Left hindlimb (tissue), 1 donor: ENCODE measurements at regions not wholly inside any gene's neighbourhood (a gene's known extent, or its start where the extent isn't known, plus 50 kb on each side); places are given as distances from the start of the nearest gene placed in this dataset.
A peak's percentile ranks its signal among the peaks of the same experiment; 100 is the strongest.

Source experiments
- DNase-seq: peaks from one replicate; pipeline ENCODE4 v3.0.0-alpha.2; 2018

GRCh38 chr6:55696501-55696900, 117.5 kb upstream of the HMGCLL1 start:
- DNase-seq, result no peak

- no peak for DNase-seq
Measured at GRCh38 chr6:55696041-55696440, 117.0 kb upstream of the HMGCLL1 start.

DNA sequence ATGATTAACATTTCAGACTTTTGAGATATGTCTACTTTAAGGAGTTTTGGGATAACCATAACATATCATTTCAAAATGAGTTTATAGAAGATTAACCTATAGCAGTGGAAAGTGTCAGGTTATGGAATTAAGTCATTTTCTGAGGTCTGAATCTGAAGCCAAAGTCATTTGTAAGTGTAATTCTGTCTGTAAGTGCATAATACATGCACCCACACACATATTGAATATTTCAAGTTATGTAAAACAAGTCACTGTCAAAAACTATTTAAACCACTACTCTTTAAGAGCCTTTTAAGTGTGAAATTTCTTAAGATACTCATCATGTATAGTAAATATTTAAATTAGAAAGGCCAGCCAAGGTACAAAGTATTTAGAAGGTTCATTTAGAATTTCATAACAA, 115.8 kb upstream of the HMGCLL1 start:
- no peak for DNase-seq

- DNase-seq, result peak; percentile 40
Measured at GRCh38 chr6:55694148-55694547, 115.2 kb upstream of the HMGCLL1 start.

- no peak for DNase-seq
Measured at GRCh38 chr6:55679503-55679902, 100.5 kb upstream of the HMGCLL1 start.

DNA sequence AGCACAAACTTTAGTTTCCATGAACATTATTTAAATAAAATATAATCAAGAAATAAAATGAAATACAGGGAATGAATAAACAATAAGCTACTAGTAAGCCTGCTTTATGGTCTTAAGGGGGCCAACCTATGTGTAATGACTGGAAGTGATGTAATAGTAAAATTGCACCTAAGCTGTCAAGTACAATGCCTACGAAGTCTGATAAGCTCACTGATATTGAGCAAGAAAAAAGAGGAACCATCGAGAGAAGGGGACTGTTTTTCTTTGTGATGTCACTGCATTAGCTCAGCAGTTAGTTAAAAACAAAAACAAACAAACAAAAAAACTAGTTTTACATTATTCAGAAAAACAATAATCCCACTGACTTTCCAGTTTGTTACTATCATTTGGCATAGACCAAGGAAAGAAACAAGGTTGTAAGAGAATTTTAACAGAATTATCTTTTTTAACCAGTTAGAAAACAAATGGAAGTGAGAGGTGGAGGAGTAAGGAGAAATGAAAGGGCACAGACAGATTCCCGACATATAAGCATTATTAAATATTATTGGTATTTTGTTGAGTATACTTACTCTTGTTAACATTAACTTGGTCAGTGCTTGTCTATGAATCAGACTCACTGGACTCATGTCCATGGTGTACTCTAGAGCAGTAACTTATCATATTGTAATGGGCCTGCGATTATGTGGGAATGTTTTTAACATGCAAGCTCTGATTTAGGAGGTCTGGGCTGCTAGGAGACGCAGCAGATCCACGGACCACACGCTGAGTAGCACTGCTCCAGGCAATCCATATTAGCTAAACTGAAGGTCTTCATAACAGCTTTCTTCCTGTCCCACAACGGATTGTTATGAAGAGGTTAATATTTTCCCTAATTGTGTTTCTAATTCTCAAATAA, 99.6 kb upstream of the HMGCLL1 start:
- no peak for DNase-seq

GRCh38 chr6:55676736-55677135, 97.7 kb upstream of the HMGCLL1 start:
- DNase-seq, result no peak

GRCh38 chr6:55675941-55676340, 96.9 kb upstream of the HMGCLL1 start:
- no peak for DNase-seq

DNA sequence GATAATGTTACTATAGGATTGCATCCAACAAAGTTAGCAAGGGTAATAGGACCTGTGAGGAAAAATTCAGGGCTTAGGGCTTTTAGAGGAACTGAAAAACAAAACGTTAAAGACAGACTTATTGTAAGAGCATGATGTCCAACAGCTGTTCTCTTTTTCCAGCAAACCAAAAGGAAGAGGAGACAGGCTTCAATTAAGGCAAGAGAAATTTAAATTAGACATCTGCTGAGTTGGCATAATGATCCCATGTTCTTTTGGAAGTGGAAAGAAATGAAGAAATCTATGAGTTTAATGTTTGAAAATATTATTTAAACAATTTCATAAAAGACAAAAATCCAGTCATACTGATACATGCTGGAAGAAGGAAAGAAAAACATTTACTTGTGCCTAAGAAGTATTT, 95.7 kb upstream of the HMGCLL1 start:
- no peak for DNase-seq

GRCh38 chr6:55670850-55671413, 91.9 kb upstream of the HMGCLL1 start:
- DNase-seq, result no peak

DNA sequence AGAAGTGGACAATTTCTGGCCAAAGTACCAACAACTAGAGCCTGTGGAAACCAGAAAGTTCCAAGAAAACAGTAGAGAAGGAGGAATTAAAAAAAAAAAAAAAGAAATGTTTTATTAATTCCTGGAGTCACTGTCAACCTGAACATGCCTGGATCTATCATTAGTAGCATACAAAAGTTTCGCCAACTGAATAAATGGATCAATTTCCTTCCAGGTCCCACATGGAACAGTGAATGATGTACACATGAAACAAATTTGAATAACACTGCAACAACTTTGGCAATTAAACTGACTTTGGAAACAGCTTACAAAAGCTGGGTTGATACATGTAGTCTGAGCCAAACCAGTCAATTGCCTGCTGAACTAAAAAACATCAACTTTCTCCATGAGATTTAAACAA, 90.0 kb upstream of the HMGCLL1 start:
- DNase-seq, result no peak

DNA sequence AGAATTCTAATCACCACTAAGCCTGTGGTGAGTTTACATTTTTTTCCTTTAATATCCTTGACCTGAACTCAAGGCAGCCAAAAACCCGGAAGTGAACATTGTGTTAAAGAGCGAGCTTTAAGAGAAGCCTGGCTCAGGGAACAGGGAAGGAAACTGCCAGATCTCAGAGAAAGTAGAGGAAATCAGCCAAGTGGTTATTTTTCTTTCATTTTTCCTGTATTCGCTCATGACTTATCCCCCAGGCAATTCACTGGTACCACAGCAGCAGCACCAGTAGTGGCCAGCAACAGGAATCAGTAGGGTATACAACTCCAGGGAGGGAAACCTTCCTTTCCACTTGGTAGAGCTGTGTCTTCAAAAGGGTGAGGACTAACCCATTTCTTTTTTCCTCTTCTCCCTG, 89.6 kb upstream of the HMGCLL1 start:
- peak; percentile 50 for DNase-seq

DNA sequence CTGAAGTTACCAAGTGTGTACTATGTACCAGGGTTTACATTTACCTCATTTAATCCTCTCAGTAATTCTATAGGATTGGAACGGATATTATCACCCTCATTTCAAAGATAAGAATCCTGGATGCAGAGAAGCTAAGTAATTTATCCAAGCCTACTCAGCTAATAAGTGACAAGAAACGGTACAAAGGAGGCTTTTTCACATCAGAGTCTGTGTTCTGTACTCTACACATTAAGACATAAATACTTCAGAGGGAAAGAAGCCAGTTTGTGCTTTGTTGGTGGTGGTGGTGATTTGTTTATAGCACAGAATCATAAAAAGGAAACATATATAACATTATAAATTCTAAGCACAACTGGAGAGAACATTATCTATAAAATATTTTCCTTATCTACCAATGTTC, 88.3 kb upstream of the HMGCLL1 start:
- no peak for DNase-seq

GRCh38 chr6:55666606-55667225, 87.7 kb upstream of the HMGCLL1 start:
- no peak for DNase-seq

DNA sequence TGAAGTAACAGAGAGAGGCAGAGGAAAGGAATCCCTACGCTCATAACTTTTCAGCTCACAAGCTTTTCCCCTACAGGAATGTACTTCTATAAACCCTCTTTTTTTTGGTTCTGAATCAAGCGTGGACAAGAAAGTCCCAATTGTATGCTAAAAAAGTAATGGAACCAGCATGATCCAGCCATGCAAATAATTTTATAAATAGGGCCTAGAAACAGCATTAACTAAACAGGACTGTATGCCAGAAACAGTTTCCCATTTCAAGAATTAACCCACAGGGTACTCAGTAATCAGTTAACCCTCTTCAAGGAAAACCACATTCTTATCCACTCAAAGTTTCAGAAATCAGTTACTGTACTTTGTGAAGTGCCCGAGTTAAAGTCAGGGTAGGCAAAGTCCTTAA, 87.0 kb upstream of the HMGCLL1 start:
- no peak for DNase-seq

GRCh38 chr6:55664591-55665587, 85.9 kb upstream of the HMGCLL1 start:
- DNase-seq, result no peak

DNA sequence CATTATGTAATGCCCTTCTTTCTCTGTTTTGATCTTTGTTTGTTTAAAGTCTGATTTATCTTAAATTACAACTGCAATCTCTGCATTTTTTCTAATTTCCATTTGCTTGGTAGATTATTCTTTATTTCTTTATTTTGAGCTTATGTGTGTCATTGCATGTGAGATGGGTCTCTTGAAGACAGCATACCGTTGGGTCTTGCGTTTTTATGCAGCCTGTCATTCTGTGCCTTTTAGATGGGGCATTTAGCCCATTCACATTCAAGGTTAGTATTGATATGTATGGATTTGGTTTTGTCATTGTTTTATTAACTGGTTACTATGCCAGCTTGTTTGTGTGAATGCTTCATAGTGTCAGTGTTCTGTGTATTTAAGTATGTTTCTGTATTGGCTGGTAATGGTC, 84.9 kb upstream of the HMGCLL1 start:
- no peak for DNase-seq

DNA sequence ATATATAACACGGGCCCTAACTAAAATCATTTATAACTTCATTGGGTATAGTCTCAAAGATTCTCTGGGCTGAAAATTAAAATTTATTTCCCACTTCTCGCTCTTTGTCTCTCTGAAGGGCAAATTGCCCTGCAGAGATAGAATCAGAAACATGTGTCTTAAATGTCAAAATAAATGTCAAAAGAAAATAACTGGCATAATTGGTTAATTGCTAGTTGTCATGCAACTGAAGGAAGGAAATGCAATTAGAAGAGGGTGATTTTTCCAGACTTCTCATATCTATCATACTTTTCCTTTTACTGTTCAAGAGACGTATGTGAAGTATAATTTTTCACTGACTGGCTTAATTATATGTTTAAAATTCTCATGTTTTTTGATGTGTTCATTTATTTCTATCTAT, 80.3 kb upstream of the HMGCLL1 start:
- DNase-seq, result no peak

DNA sequence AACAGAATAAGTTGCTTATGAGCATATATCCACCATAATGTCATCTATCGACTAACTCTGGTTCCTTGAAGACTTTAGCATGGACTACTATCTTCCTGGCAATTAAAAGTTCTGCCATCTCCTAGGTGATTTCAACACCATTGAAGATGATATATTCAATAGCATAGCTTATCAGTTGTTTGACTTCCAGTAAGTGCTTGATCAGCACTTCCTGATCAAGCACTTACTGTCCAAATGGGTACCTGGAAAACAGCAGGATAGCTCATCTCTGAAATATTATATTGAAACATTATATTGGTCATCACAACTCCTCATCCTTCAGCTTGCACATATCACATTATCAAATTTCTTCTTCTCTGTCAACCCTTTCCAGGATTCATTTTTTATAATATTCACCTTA, 75.5 kb upstream of the HMGCLL1 start:
- no peak for DNase-seq

- no peak for DNase-seq
Measured at GRCh38 chr6:55652429-55652828, 73.4 kb upstream of the HMGCLL1 start.

DNA sequence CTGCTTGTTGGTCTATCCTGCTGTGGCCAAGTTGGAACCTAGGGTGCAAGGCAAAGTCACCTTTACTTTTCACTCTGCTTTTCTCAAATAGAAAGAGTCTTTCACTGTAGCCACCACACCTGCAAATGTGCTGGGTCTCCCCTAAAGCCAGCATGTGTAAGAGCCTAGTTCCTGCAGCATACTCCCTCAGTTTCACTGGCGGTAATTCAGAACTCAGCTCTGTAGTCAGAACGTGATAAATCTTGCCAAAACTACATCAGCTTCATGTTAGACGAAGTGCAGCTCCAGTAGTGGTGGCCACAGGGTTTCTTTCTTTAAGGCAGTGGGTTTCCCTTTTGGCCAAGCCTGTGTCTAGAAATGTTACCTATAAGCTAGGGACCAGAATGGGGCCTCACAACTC, 72.0 kb upstream of the HMGCLL1 start:
- DNase-seq, result no peak

GRCh38 chr6:55643861-55644260, 64.9 kb upstream of the HMGCLL1 start:
- no peak for DNase-seq

DNA sequence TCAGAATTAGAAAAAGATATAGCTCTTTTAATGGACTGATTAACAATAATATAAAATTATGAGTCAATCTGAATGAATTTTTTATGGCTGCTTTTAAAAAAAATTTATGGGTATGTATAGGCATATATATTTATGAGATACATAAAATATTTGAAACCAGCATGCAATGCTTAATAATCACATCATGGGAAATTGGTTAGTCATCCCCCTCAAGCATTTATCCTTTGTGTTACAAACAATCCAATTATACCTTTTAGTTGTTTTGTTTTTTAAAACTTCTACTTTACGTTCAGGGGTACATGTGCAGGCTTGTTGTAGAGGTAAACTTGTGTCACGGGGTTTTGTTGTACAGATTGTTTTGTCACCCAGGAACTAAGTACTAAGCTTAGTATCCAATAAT, 63.4 kb upstream of the HMGCLL1 start:
- DNase-seq, result no peak
